B cell (primary cell): ENCODE measurements at regions not wholly inside any gene's neighbourhood (a gene's known extent, or its start where the extent isn't known, plus 50 kb on each side); places are given as distances from the start of the nearest gene placed in this dataset.

Source experiments
- ATAC-seq: fragments of 200-7000 bp; cut with Tn5 transposase; one replicate; pipeline ENCODE4 v1.10.0; 2021; ENCODE audit warnings: low read depth, mild to moderate bottlenecking, moderate number of reproducible peaks, moderate library complexity
- CTCF ChIA-PET: fragments of 350-600 bp; sonication (Branson Sonifier 250); formaldehyde crosslinking; loops from one replicate; lab custom pipeline; 2021; ENCODE audit warnings: antibody characterized with exemption, inconsistent platforms; lab: Charles Lee
- POLR2A ChIA-PET: fragments of 350-600 bp; sonication (Branson Sonifier 250); formaldehyde crosslinking; loops from one replicate; lab custom pipeline; 2021; ENCODE audit warnings: antibody characterized with exemption; lab: Charles Lee
- DNase-seq: peaks from one replicate; pipeline ENCODE4 v3.0.0; 2013
- H2AFZ ChIP-seq: 2 replicates; pipeline ENCODE4 v1.6.1; 2012; ENCODE audit warnings: mild to moderate bottlenecking, low read depth, low read length; ENCODE audit not compliant: insufficient read depth, poor library complexity, severe bottlenecking
- H3K27ac ChIP-seq, 2 donors: 1 replicate in 1 of 2; 2 replicates in 1 of 2; pipeline ENCODE4 v1.5.1; 2012 to 2013; ENCODE audit warnings: low read length in 2 of 2, mild to moderate bottlenecking in 2 of 2, moderate library complexity in 1 of 2
- H3K27me3 ChIP-seq, 4 experiments: fragments of 200-600 bp in 1 of 4; sonication (generic) in 1 of 4; replicated peaks in 1 of 4; 1 replicate in 2 of 4; 2 replicates in 2 of 4; pipeline versions ENCODE4 v1.6.1 to v1.7.0; 2013 to 2016; ENCODE audit warnings: low read length in 3 of 4, mild to moderate bottlenecking in 2 of 4, mixed read lengths in 1 of 4, moderate library complexity in 1 of 4; ENCODE audit not compliant: insufficient read depth in 4 of 4, control insufficient read depth in 3 of 4; ENCODE audit errors: control extremely low read depth in 1 of 4
- H3K36me3 ChIP-seq, 2 experiments: replicated peaks in 1 of 2; 1 replicate in 1 of 2; 2 replicates in 1 of 2; pipeline versions ENCODE4 v1.6.1 to v1.7.1; 2013; ENCODE audit warnings: low read length in 1 of 2; ENCODE audit not compliant: insufficient read depth in 2 of 2, control insufficient read depth in 1 of 2; ENCODE audit errors: control extremely low read depth in 1 of 2, extremely low read depth in 1 of 2
- H3K4me1 ChIP-seq, 2 donors: fragments of 200-600 bp in 1 of 2; sonication (generic) in 1 of 2; 1 replicate in 1 of 2; 2 replicates in 1 of 2; pipeline versions ENCODE4 v1.5.1 to v1.6.1; 2013 to 2017; ENCODE audit warnings: low read length in 2 of 2; ENCODE audit not compliant: control insufficient read depth in 2 of 2, insufficient read depth in 2 of 2
- H3K4me2 ChIP-seq: replicated peaks from 2 replicates; pipeline ENCODE3; 2012; ENCODE audit warnings: mild to moderate bottlenecking, low read depth, low read length; ENCODE audit not compliant: poor library complexity, severe bottlenecking
- H3K4me3 ChIP-seq, 5 experiments: fragments of 200-600 bp in 1 of 5; sonication (generic) in 1 of 5; 1 replicate in 3 of 5; 2 replicates in 2 of 5; pipeline versions ENCODE4 v1.5.1 to v1.7.0; 2011 to 2016; ENCODE audit warnings: low read length in 4 of 5, mild to moderate bottlenecking in 4 of 5, low read depth in 2 of 5, control low read depth in 1 of 5, moderate library complexity in 1 of 5; ENCODE audit not compliant: insufficient read depth in 1 of 5; ENCODE audit errors: control extremely low read depth in 1 of 5, extremely low read depth in 1 of 5
- H3K79me2 ChIP-seq: fragments of 200-600 bp; sonication (generic); one replicate; pipeline ENCODE4 v1.6.0; 2016; ENCODE audit warnings: low read length; ENCODE audit not compliant: control insufficient read depth, insufficient read depth
- H3K9ac ChIP-seq: fragments of 200-600 bp; sonication (generic); 2 replicates; pipeline ENCODE4 v1.6.1; 2017; ENCODE audit warnings: mild to moderate bottlenecking, low read length, moderate library complexity
- H3K9me3 ChIP-seq, 3 donors: one replicate each; pipeline versions ENCODE4 v1.6.1 to v1.7.1; 2013; ENCODE audit warnings: low read length in 2 of 3; ENCODE audit not compliant: control insufficient read depth in 2 of 3, insufficient read depth in 1 of 3; ENCODE audit errors: control extremely low read depth in 1 of 3
- H4K20me1 ChIP-seq: 2 replicates; pipeline ENCODE4 v1.6.0; 2012; ENCODE audit warnings: mild to moderate bottlenecking, low read length; ENCODE audit not compliant: insufficient read depth, control insufficient read depth, poor library complexity, severe bottlenecking
- H3K27ac Mint-ChIP-seq: one replicate; pipeline ENCODE4 v1.8.0; 2021; ENCODE audit warnings: mixed read lengths
- H3K27me3 Mint-ChIP-seq: one replicate; pipeline ENCODE4 v1.8.0; 2021; ENCODE audit warnings: mixed read lengths
- H3K4me1 Mint-ChIP-seq: one replicate; pipeline ENCODE4 v1.8.0; 2021; ENCODE audit warnings: mixed read lengths
- H3K4me3 Mint-ChIP-seq: one replicate; pipeline ENCODE4 v1.8.0; 2021; ENCODE audit warnings: mixed read lengths
- H3K9me3 Mint-ChIP-seq: one replicate; pipeline ENCODE4 v1.8.0; 2022; ENCODE audit warnings: mixed read lengths; ENCODE audit not compliant: insufficient read depth
- CTCF ChIP-seq: fragments of 200-600 bp; IDR thresholded peaks from one replicate; pipeline ENCODE4 v1.8.0; 2022; ENCODE audit warnings: antibody characterized with exemption, mild to moderate bottlenecking
- EZH2 ChIP-seq: IDR thresholded peaks from 2 replicates; pipeline ENCODE4 v1.6.1; 2012; ENCODE audit warnings: borderline replicate concordance, low read depth, mild to moderate bottlenecking, moderate library complexity, low read length; ENCODE audit not compliant: insufficient read depth, poor library complexity, severe bottlenecking
- WGBS: methylation state at CpG from one replicate; pipeline ENCODE4 v1.1.5; 2013; ENCODE audit warnings: missing lambda C conversion rate; ENCODE audit not compliant: insufficient coverage; 5-methylcytosine and 5-hydroxymethylcytosine counted together
- intact Hi-C: fragments of 100-400 bp; cut with micrococcal nuclease; formaldehyde crosslinking; loops from one replicate; pipeline ENCODE4 v1.10.0; 2022

- no peak for ATAC-seq
- no CpG with 5 or more reads among the region's 2 CpGs for WGBS
- ChIA-PET POLR2A (no interaction called here), CTCF (no interaction called here)
- no peaks in the 10 kb centered on the region for H3K79me2 ChIP-seq
- no peaks in the 10 kb centered on the region for H3K27me3 ChIP-seq
- no peaks in the 10 kb centered on the region for H3K36me3 ChIP-seq
- H3K4me1 ChIP-seq = no peaks in the 10 kb centered on the region
- H3K4me2 ChIP-seq = no peak overlapping the region
- no peak for TF ChIP-seq CTCF
- TF ChIP-seq EZH2 = no peak
- peaks cover 0 to 9% (median 0%) of the 10 kb centered on the region in 3 donors for H3K9me3 ChIP-seq
- H3K4me3 Mint-ChIP-seq = no peak overlapping the region
- H3K4me3 ChIP-seq = no peak overlapping the region
- H3K9ac ChIP-seq = no peak overlapping the region
- intact Hi-C loops = no loop called here
- H3K27me3 Mint-ChIP-seq = no peaks in the 10 kb centered on the region
- H3K4me1 Mint-ChIP-seq = no peaks in the 10 kb centered on the region
- no peak overlapping the region for H3K27ac Mint-ChIP-seq
- no peaks in the 10 kb centered on the region for H3K9me3 Mint-ChIP-seq
- no peak overlapping the region for H2AFZ ChIP-seq
- no peaks in the 10 kb centered on the region for H4K20me1 ChIP-seq
- DNase-seq = no peak
- H3K27ac ChIP-seq = no peak overlapping the region
Observed at GRCh38 chr1:195851804-195852203, 756.4 kb downstream of the KCNT2 start.

- Histone ChIP-seq H3K4me3 (no peak overlapping the region), H3K27ac (no peak overlapping the region), H3K9me3 (peaks cover 0 to 5% (median 0%) of the 10 kb centered on the region in 3 donors), H3K9ac (no peak overlapping the region), H3K36me3 (no peaks in the 10 kb centered on the region), H2AFZ (no peak overlapping the region), H3K4me2 (no peak overlapping the region), H4K20me1 (no peaks in the 10 kb centered on the region), H3K79me2 (no peaks in the 10 kb centered on the region), H3K4me1 (no peaks in the 10 kb centered on the region), H3K27me3 (no peaks in the 10 kb centered on the region)
- ATAC-seq = no peak
- H3K9me3 Mint-ChIP-seq = no peaks in the 10 kb centered on the region
- DNase-seq = no peak
- no peaks in the 10 kb centered on the region for H3K4me1 Mint-ChIP-seq
- no peak overlapping the region for H3K27ac Mint-ChIP-seq
- ChIA-PET CTCF (no interaction called here), POLR2A (no interaction called here)
- no peak overlapping the region for H3K4me3 Mint-ChIP-seq
- no peaks in the 10 kb centered on the region for H3K27me3 Mint-ChIP-seq
- intact Hi-C loops = no loop called here
- WGBS = 83% methylated on average over 1 of the region's 5 CpGs
- TF ChIP-seq EZH2 = no peak
- no peak for TF ChIP-seq CTCF
Observed at GRCh38 chr1:195851016-195851601, 757.1 kb downstream of the KCNT2 start.
